K562 (cell line): ENCODE measurements at regions not wholly inside any gene's neighbourhood (a gene's known extent, or its start where the extent isn't known, plus 50 kb on each side); places are given as distances from the start of the nearest gene placed in this dataset.

Experiments
- ATAC-seq: fragments of 200-7000 bp; cut with Tn5 transposase; 3 replicates; pipeline ENCODE4 v1.9.1; 2020; ENCODE audit warnings: moderate library complexity
- BruUV-seq: library from RNA; stranded (reverse); fragments of 400-500 nt; replicated peaks from 2 replicates; lab custom pipeline; 2021; lab: Mats Ljungman, UMichigan
- CTCF ChIA-PET: fragments of 300-600 bp; formaldehyde crosslinking; extraction: SDS; loops from one replicate; lab custom pipeline; 2021; ENCODE audit warnings: low intra/inter-chr PET ratio; lab: Yijun Ruan, JAX
- POLR2A ChIA-PET: fragments of 300-600, 350-650 bp; sonication (Branson Sonifier 250); formaldehyde crosslinking; extraction: SDS; loops from one replicate; lab custom pipeline; 2021; ENCODE audit warnings: antibody characterized with exemption, inconsistent platforms; lab: Yijun Ruan, JAX
- DNase-seq, 4 experiments: peaks; one replicate each; pipeline versions ENCODE4 v3.0.0 to v3.0.0-alpha.2; 2011 to 2018; ENCODE audit warnings: low spot score in 3 of 4, mixed read lengths in 3 of 4; ENCODE audit errors: extremely low read depth in 1 of 4
- FAIRE-seq: peaks from 2 replicates; lab custom pipeline; 2011; peaks lifted over from hg19 to GRCh38; lab: Jason Lieb, UNC
- H2AFZ ChIP-seq: 2 replicates; pipeline ENCODE4 v1.6.0; 2011; ENCODE audit warnings: low read depth, low read length, control low read depth, inconsistent platforms
- H3K27ac ChIP-seq: fragments of 200-600 bp; 3 replicates; pipeline ENCODE4 v1.8.0; 2011; ENCODE audit warnings: low read depth, mild to moderate bottlenecking, control low read depth, inconsistent platforms, low read length, moderate library complexity, mixed read lengths; ENCODE audit errors: extremely low read depth
- H3K27me3 ChIP-seq, 2 experiments: fragments of 300-600 bp in 1 of 2; 2 replicates in 1 of 2; 3 replicates in 1 of 2; pipeline versions ENCODE4 v1.6.0 to v1.8.0; 2011; ENCODE audit warnings: inconsistent platforms in 2 of 2, low read length in 2 of 2, mild to moderate bottlenecking in 1 of 2, mixed read lengths in 1 of 2, moderate library complexity in 1 of 2; ENCODE audit not compliant: control insufficient read depth in 2 of 2, insufficient read depth in 2 of 2
- H3K36me3 ChIP-seq: fragments of 300-600 bp; 3 replicates; pipeline ENCODE4 v1.8.0; 2011; ENCODE audit warnings: mild to moderate bottlenecking, low read length, inconsistent platforms; ENCODE audit not compliant: control insufficient read depth, insufficient read depth
- H3K4me1 ChIP-seq, 2 experiments: fragments of 200-600 bp in 1 of 2; replicated peaks in 1 of 2; 2 replicates in 1 of 2; 3 replicates in 1 of 2; pipeline versions ENCODE4 v1.5.1 to v1.8.0; 2011; ENCODE audit warnings: inconsistent platforms in 2 of 2, low read length in 2 of 2, mild to moderate bottlenecking in 1 of 2, mixed read lengths in 1 of 2, moderate library complexity in 1 of 2; ENCODE audit not compliant: control insufficient read depth in 2 of 2, insufficient read depth in 2 of 2
- H3K4me2 ChIP-seq: 2 replicates; pipeline ENCODE4 v1.6.1; 2011; ENCODE audit warnings: low read length, control low read depth, inconsistent platforms, mixed read lengths; ENCODE audit not compliant: insufficient read depth
- H3K4me3 ChIP-seq: fragments of 200-600 bp; sonication (generic), shearing (Covaris generic); 2 replicates; pipeline ENCODE4 v1.5.1; 2016; ENCODE audit warnings: control low read depth, inconsistent platforms
- H3K79me2 ChIP-seq: fragments of 200-600 bp; 3 replicates; pipeline ENCODE4 v1.8.0; 2011; ENCODE audit warnings: low read length, inconsistent platforms; ENCODE audit not compliant: control insufficient read depth, insufficient read depth
- H3K9ac ChIP-seq, 2 experiments: 2 replicates each; pipeline versions ENCODE4 v1.6.0 to v1.6.1; 2011; ENCODE audit warnings: low read depth in 2 of 2, low read length in 2 of 2, control low read depth in 1 of 2, inconsistent platforms in 1 of 2, mild to moderate bottlenecking in 1 of 2, mixed read lengths in 1 of 2; ENCODE audit not compliant: insufficient read depth in 1 of 2
- H3K9me1 ChIP-seq: one replicate; pipeline ENCODE4 v1.6.0; 2011; ENCODE audit warnings: inconsistent platforms, mild to moderate bottlenecking, low read length, moderate library complexity; ENCODE audit not compliant: control insufficient read depth, insufficient read depth
- H3K9me3 ChIP-seq: replicated peaks from 2 replicates; pipeline ENCODE4 v1.5.1; 2011; ENCODE audit warnings: low read depth, low read length, inconsistent platforms; ENCODE audit not compliant: control insufficient read depth, insufficient read depth
- H4K20me1 ChIP-seq: replicated peaks from 2 replicates; pipeline ENCODE4 v1.6.1; 2011; ENCODE audit warnings: low read length, inconsistent platforms, mixed read lengths; ENCODE audit not compliant: control insufficient read depth, insufficient read depth
- CHCHD3 ChIP-seq: fragments of 250-450 bp; sonication (Bioruptor Pico); IDR thresholded peaks from 2 replicates; pipeline ENCODE4 v2.1.2; 2022; ENCODE audit warnings: mild to moderate bottlenecking
- KDM5B ChIP-seq: fragments of 200-600 bp; sonication (generic); IDR thresholded peaks from 2 replicates; pipeline ENCODE4 v1.6.1; 2012; ENCODE audit warnings: low read depth, mild to moderate bottlenecking, moderate library complexity, low read length, control low read depth, inconsistent platforms; ENCODE audit not compliant: insufficient replicate concordance
- MAFK ChIP-seq: IDR thresholded peaks from 2 replicates; pipeline ENCODE4 v1.6.1; 2011; ENCODE audit warnings: low read length, improper control_type of control experiment
- MAZ ChIP-seq, 2 experiments: fragments of 450-650 bp in 1 of 2; sonication (generic) in 1 of 2; formaldehyde crosslinking; IDR thresholded peaks in 1 of 2; conservative IDR thresholded peaks in 1 of 2; 2 replicates each; pipeline versions ENCODE4 v1.4.0 to v1.5.0; 2020; ENCODE audit warnings: mild to moderate bottlenecking in 1 of 2, missing genetic modification reagents in 1 of 2
- NFIX ChIP-seq: fragments of 250-450 bp; sonication (Bioruptor Pico); IDR thresholded peaks from 2 replicates; pipeline ENCODE4 v1.4.0; 2020; ENCODE audit warnings: low read depth, mild to moderate bottlenecking, moderate library complexity
- RBBP5 ChIP-seq: fragments of 200-600 bp; sonication (generic); IDR thresholded peaks from 2 replicates; pipeline ENCODE4 v1.6.1; 2012; ENCODE audit warnings: borderline replicate concordance, mild to moderate bottlenecking, low read length, control low read depth, inconsistent platforms; ENCODE audit not compliant: insufficient read depth, poor library complexity, severe bottlenecking
- RFX1 ChIP-seq: fragments of 450-650 bp; IDR thresholded peaks from 2 replicates; pipeline ENCODE4 v1.6.1; 2016; ENCODE audit warnings: mild to moderate bottlenecking, moderate library complexity
- RNF2 ChIP-seq: sonication (generic); IDR thresholded peaks from 2 replicates; pipeline ENCODE4 v1.6.1; 2016
- SMARCE1 ChIP-seq: fragments of 450-650 bp; IDR thresholded peaks from 2 replicates; pipeline ENCODE4 v1.7.1; 2016; ENCODE audit warnings: mild to moderate bottlenecking
- TARDBP ChIP-seq: fragments of 450-650 bp; IDR thresholded peaks from 2 replicates; pipeline ENCODE4 v1.6.1; 2016
- ZNF165 ChIP-seq: fragments of 250-450 bp; sonication (Bioruptor Pico); IDR thresholded peaks from 2 replicates; pipeline ENCODE4 v1.4.0; 2020; ENCODE audit warnings: borderline replicate concordance
- WGBS: fragments of 100-300 bp; shearing (Covaris generic); methylation state at CpG from one replicate; pipeline ENCODE4 v1.1.6; 2016; ENCODE audit warnings: low coverage, mixed read lengths; ENCODE audit not compliant: insufficient coverage; ENCODE audit errors: missing lambda C conversion rate; 5-methylcytosine and 5-hydroxymethylcytosine counted together
- in situ Hi-C: fragments of 300-500 bp; cut with MboI; formaldehyde crosslinking; loops from 4 replicates; pipeline ENCODE4 v1.15.0; 2018; ENCODE audit warnings: inconsistent platforms, mixed read lengths
- intact Hi-C: fragments of 100-400 bp; cut with micrococcal nuclease; formaldehyde crosslinking; loops from 2 replicates; pipeline ENCODE4 v1.14.2; 2022
- TF ChIP-seq, protein P1 (sequence below): fragments of 250-450 bp; sonication (Bioruptor Pico); IDR thresholded peaks from 2 replicates; pipeline ENCODE4 v1.8.0; 2021; ENCODE audit warnings: mild to moderate bottlenecking, moderate library complexity
- TF ChIP-seq, protein P2 (sequence below), 2 experiments: fragments of 450-650 bp in 1 of 2; sonication (generic) in 1 of 2; formaldehyde crosslinking; conservative IDR thresholded peaks; 2 replicates each; pipeline versions ENCODE4 v1.4.0 to v1.8.1; 2020 to 2022; ENCODE audit warnings: mild to moderate bottlenecking in 1 of 2, missing genetic modification reagents in 1 of 2
- TF ChIP-seq, protein P3 (sequence below): fragments of 250-450 bp; sonication (Bioruptor Pico); IDR thresholded peaks from 2 replicates; pipeline ENCODE4 v1.4.0; 2020

DNA sequence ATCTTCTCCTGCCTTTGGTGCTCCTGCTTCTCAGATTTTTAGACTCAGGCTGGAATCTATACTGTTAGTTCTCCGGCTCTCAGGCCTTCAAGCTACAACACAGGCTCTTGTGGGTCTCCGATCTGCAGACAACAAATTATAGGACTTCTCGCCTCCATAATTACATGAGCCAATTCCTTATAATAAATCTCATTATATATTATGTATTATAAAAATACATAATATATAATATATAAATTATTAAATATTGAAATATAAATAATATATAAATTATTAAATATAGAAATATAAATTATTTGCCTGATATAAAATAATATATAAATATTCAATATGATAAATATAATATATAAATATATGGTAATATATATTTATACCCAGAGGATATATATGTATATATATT is 1214.0 kb downstream of the ROBO2 start:
- H3K79me2 ChIP-seq, result no peaks in the 10 kb centered on the region
- POLR2A ChIA-PET, result no interaction called here

More for the DNA sequence above, 1214.0 kb downstream of the ROBO2 start:
- H3K4me2 ChIP-seq, result no peak overlapping the region
- H3K4me1 ChIP-seq, result no peaks in the 10 kb centered on the region
- no peak overlapping the region for H3K27ac ChIP-seq
- no peak for ATAC-seq
- WGBS, result 4% methylated on average over 3 of the region's 3 CpGs
- TF ChIP-seq CHCHD3 (CRISPR knock-in tag) (no peak), RNF2 (no peak), KDM5B (no peak), NFIX (CRISPR knock-in tag) (no peak), SMARCE1 (no peak), ZNF165 (CRISPR knock-in tag) (no peak), MAFK (no peak), MAZ (CRISPR knock-in tag; conservative IDR thresholded peaks at IDR 0.05 in 1 of 2, IDR thresholded peaks at IDR 0.05 in 1 of 2) (no peak), RBBP5 (no peak), TARDBP (no peak), RFX1 (no peak)
- TF ChIP-seq, protein P1, sequence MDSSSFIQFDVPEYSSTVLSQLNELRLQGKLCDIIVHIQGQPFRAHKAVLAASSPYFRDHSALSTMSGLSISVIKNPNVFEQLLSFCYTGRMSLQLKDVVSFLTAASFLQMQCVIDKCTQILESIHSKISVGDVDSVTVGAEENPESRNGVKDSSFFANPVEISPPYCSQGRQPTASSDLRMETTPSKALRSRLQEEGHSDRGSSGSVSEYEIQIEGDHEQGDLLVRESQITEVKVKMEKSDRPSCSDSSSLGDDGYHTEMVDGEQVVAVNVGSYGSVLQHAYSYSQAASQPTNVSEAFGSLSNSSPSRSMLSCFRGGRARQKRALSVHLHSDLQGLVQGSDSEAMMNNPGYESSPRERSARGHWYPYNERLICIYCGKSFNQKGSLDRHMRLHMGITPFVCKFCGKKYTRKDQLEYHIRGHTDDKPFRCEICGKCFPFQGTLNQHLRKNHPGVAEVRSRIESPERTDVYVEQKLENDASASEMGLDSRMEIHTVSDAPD (CRISPR knock-in tag), result no peak
- TF ChIP-seq, protein P2, sequence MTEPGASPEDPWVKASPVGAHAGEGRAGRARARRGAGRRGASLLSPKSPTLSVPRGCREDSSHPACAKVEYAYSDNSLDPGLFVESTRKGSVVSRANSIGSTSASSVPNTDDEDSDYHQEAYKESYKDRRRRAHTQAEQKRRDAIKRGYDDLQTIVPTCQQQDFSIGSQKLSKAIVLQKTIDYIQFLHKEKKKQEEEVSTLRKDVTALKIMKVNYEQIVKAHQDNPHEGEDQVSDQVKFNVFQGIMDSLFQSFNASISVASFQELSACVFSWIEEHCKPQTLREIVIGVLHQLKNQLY (CRISPR knock-in tag; conservative IDR thresholded peaks at IDR 0.05), result no peak
- TF ChIP-seq, protein P3, sequence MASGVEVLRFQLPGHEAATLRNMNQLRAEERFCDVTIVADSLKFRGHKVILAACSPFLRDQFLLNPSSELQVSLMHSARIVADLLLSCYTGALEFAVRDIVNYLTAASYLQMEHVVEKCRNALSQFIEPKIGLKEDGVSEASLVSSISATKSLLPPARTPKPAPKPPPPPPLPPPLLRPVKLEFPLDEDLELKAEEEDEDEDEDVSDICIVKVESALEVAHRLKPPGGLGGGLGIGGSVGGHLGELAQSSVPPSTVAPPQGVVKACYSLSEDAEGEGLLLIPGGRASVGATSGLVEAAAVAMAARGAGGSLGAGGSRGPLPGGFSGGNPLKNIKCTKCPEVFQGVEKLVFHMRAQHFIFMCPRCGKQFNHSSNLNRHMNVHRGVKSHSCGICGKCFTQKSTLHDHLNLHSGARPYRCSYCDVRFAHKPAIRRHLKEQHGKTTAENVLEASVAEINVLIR, result no peak
- H3K27me3 ChIP-seq, result no peaks in the 10 kb centered on the region
- H3K9me3 ChIP-seq, result no peaks in the 10 kb centered on the region
- H3K9me1 ChIP-seq, result no peaks in the 10 kb centered on the region
- CTCF ChIA-PET, result no interaction called here
- DNase-seq, result no peak
- no peak overlapping the region for H2AFZ ChIP-seq
- no peak overlapping the region for H3K4me3 ChIP-seq
- no peaks in the 10 kb centered on the region for H3K36me3 ChIP-seq
- H4K20me1 ChIP-seq, result no peaks in the 10 kb centered on the region
- no peak for FAIRE-seq
- intact Hi-C loops, result no loop called here
- H3K9ac ChIP-seq, result no peak overlapping the region
- BruUV-seq, result no TSS peak
- in situ Hi-C loops, result no loop called here
